Breast epithelium (tissue), 3 donors: ENCODE measurements at regions not wholly inside any gene's neighbourhood (a gene's known extent, or its start where the extent isn't known, plus 50 kb on each side); places are given as distances from the start of the nearest gene placed in this dataset.
"Not testable (repeated sequence)": the region's sequence is repeated elsewhere in the genome, so short reads cannot be mapped to it uniquely, and the experiment has no call there.

ENCODE experiments used
- POLR2A ChIP-seq: fragments of 450-650 bp; IDR thresholded peaks from one replicate; pipeline ENCODE4 v1.6.1; 2016; ENCODE audit warnings: antibody characterized with exemption, mild to moderate bottlenecking, moderate library complexity
- TF ChIP-seq, protein P1 (sequence below), 3 donors: fragments of 450-650 bp; IDR thresholded peaks; one replicate each; pipeline ENCODE4 v1.5.1; 2016 to 2017; ENCODE audit warnings: antibody characterized with exemption in 3 of 3, mild to moderate bottlenecking in 3 of 3, moderate library complexity in 3 of 3

DNA sequence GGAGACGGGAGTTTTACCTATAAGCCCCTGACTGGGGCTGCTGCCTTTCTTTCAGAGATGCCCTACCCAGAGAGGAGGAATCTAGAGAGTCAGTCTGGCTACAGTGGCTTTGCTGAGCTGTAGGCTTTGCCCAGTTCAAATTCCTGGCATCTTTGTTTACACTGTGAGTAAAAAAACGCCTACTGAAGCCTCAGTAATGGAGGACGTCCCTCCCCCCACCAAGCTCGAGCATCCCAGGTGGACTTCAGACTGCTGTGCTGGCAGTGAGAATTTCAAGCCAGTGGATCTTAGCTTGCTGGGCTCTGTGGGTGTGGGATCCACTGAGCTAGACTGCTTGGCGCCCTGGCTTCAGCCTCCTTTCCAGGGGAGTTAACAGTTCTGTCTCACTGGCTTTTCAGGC, 237.1 kb upstream of the NT5E start:
- TF ChIP-seq, protein P1, sequence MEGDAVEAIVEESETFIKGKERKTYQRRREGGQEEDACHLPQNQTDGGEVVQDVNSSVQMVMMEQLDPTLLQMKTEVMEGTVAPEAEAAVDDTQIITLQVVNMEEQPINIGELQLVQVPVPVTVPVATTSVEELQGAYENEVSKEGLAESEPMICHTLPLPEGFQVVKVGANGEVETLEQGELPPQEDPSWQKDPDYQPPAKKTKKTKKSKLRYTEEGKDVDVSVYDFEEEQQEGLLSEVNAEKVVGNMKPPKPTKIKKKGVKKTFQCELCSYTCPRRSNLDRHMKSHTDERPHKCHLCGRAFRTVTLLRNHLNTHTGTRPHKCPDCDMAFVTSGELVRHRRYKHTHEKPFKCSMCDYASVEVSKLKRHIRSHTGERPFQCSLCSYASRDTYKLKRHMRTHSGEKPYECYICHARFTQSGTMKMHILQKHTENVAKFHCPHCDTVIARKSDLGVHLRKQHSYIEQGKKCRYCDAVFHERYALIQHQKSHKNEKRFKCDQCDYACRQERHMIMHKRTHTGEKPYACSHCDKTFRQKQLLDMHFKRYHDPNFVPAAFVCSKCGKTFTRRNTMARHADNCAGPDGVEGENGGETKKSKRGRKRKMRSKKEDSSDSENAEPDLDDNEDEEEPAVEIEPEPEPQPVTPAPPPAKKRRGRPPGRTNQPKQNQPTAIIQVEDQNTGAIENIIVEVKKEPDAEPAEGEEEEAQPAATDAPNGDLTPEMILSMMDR (IDR thresholded peaks at IDR 0.05): not testable (repeated sequence)
- not testable (repeated sequence) for TF ChIP-seq POLR2A
